Liver (tissue), 3 donors: ENCODE measurements at regions not wholly inside any gene's neighbourhood (a gene's known extent, or its start where the extent isn't known, plus 50 kb on each side); places are given as distances from the start of the nearest gene placed in this dataset.

Source experiments
- JUND ChIP-seq, 2 donors: IDR thresholded peaks; 2 replicates each; pipeline ENCODE4 v1.6.1; 2016; ENCODE audit warnings: antibody characterized with exemption in 2 of 2
- NR2F2 ChIP-seq: IDR thresholded peaks from 2 replicates; pipeline ENCODE4 v1.6.1; 2016; ENCODE audit warnings: antibody characterized with exemption
- RAD21 ChIP-seq, 2 donors: IDR thresholded peaks; 2 replicates each; pipeline ENCODE4 v1.6.1; 2016; ENCODE audit warnings: antibody characterized with exemption in 2 of 2, mild to moderate bottlenecking in 2 of 2
- SP1 ChIP-seq: IDR thresholded peaks from 2 replicates; pipeline ENCODE4 v1.6.1; 2018; ENCODE audit warnings: antibody characterized with exemption, mild to moderate bottlenecking
- YY1 ChIP-seq: IDR thresholded peaks from 2 replicates; pipeline ENCODE4 v1.6.1; 2016; ENCODE audit warnings: antibody characterized with exemption, mild to moderate bottlenecking
- TF ChIP-seq, protein P1 (sequence below): IDR thresholded peaks from 2 replicates; pipeline ENCODE4 v1.6.1; 2016; ENCODE audit warnings: antibody characterized with exemption
- TF ChIP-seq, protein P2 (sequence below): fragments of 150-350 bp; IDR thresholded peaks from 2 replicates; pipeline ENCODE4 v1.5.1; 2017; ENCODE audit warnings: improper control_type of control experiment, low read depth, low read length; ENCODE audit not compliant: missing input control
- TF ChIP-seq, protein P3 (sequence below): IDR thresholded peaks from 2 replicates; pipeline ENCODE4 v1.6.1; 2016; ENCODE audit warnings: antibody characterized with exemption, mild to moderate bottlenecking
- donor health status: healthy.
- donor health status: healthy.

DNA sequence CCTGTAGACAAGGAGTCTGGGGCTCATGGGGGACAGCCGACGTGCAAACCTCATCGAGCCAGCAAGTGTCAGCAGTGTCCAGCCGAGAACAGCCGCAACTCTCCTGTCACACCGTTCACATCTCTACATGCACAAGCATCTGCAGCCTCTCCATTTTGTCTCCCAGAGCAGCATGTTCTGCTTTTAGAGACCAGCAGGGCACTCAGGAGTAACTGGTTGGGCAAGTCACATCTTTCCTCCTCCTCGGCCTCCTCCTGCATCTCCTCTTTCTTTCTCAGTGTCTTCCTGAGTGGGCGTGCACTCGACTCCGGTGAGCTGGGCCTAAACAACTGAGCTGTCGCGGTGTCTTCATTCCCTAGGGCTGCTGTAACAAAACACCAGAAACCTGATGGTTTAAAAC is 249.9 kb downstream of the SH3BP4 start:
- TF ChIP-seq, protein P1, sequence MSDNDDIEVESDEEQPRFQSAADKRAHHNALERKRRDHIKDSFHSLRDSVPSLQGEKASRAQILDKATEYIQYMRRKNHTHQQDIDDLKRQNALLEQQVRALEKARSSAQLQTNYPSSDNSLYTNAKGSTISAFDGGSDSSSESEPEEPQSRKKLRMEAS = no peak
- TF ChIP-seq RAD21 (IDR thresholded peaks at IDR 0.05) = no peak
- TF ChIP-seq, protein P2, sequence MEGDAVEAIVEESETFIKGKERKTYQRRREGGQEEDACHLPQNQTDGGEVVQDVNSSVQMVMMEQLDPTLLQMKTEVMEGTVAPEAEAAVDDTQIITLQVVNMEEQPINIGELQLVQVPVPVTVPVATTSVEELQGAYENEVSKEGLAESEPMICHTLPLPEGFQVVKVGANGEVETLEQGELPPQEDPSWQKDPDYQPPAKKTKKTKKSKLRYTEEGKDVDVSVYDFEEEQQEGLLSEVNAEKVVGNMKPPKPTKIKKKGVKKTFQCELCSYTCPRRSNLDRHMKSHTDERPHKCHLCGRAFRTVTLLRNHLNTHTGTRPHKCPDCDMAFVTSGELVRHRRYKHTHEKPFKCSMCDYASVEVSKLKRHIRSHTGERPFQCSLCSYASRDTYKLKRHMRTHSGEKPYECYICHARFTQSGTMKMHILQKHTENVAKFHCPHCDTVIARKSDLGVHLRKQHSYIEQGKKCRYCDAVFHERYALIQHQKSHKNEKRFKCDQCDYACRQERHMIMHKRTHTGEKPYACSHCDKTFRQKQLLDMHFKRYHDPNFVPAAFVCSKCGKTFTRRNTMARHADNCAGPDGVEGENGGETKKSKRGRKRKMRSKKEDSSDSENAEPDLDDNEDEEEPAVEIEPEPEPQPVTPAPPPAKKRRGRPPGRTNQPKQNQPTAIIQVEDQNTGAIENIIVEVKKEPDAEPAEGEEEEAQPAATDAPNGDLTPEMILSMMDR = no peak
- no peak for TF ChIP-seq YY1
- TF ChIP-seq, protein P3, sequence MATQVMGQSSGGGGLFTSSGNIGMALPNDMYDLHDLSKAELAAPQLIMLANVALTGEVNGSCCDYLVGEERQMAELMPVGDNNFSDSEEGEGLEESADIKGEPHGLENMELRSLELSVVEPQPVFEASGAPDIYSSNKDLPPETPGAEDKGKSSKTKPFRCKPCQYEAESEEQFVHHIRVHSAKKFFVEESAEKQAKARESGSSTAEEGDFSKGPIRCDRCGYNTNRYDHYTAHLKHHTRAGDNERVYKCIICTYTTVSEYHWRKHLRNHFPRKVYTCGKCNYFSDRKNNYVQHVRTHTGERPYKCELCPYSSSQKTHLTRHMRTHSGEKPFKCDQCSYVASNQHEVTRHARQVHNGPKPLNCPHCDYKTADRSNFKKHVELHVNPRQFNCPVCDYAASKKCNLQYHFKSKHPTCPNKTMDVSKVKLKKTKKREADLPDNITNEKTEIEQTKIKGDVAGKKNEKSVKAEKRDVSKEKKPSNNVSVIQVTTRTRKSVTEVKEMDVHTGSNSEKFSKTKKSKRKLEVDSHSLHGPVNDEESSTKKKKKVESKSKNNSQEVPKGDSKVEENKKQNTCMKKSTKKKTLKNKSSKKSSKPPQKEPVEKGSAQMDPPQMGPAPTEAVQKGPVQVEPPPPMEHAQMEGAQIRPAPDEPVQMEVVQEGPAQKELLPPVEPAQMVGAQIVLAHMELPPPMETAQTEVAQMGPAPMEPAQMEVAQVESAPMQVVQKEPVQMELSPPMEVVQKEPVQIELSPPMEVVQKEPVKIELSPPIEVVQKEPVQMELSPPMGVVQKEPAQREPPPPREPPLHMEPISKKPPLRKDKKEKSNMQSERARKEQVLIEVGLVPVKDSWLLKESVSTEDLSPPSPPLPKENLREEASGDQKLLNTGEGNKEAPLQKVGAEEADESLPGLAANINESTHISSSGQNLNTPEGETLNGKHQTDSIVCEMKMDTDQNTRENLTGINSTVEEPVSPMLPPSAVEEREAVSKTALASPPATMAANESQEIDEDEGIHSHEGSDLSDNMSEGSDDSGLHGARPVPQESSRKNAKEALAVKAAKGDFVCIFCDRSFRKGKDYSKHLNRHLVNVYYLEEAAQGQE = no peak
- TF ChIP-seq NR2F2 = no peak
- TF ChIP-seq SP1 = no peak
- TF ChIP-seq JUND (IDR thresholded peaks at IDR 0.05) = no peak
